IPS-11a (cell line): ENCODE measurements at regions not wholly inside any gene's neighbourhood (a gene's known extent, or its start where the extent isn't known, plus 50 kb on each side); places are given as distances from the start of the nearest gene placed in this dataset.

Source experiments
- H3K4me3 ChIP-seq: one replicate; pipeline ENCODE4 v1.5.1; 2013; ENCODE audit warnings: low read depth, low read length, control low read depth

- no peak overlapping the region for H3K4me3 ChIP-seq
Measured at GRCh38 chr1:87600854-87601253, 272.2 kb downstream of the LMO4 start.

DNA sequence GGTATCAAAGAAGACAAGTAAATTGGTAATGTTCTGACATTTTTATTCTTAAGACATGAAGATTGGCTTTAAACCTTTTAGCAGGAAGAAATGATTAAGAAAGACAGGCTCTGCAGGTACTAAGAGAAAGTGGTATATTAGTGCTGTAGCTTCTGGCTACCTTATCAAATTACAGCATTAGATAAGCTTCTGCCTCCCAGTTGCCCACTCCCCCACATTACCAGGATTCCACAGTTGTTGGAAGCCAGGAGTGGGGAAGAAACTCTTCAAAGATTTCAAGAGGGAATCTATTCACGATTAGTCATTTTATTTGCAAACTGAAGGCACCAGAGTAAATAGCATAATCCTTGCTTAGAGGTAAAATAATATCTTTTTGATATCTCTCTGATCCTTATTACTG is 274.9 kb downstream of the LMO4 start:
- no peak overlapping the region for H3K4me3 ChIP-seq

GRCh38 chr1:87612956-87613355 is 284.3 kb downstream of the LMO4 start:
- no peak overlapping the region for H3K4me3 ChIP-seq

GRCh38 chr1:87615491-87615890 is 286.8 kb downstream of the LMO4 start:
- H3K4me3 ChIP-seq, result no peak overlapping the region

GRCh38 chr1:87615901-87616300 is 287.2 kb downstream of the LMO4 start:
- no peak overlapping the region for H3K4me3 ChIP-seq

- H3K4me3 ChIP-seq, result no peak overlapping the region
Measured at GRCh38 chr1:87620807-87621206, 292.1 kb downstream of the LMO4 start.

DNA sequence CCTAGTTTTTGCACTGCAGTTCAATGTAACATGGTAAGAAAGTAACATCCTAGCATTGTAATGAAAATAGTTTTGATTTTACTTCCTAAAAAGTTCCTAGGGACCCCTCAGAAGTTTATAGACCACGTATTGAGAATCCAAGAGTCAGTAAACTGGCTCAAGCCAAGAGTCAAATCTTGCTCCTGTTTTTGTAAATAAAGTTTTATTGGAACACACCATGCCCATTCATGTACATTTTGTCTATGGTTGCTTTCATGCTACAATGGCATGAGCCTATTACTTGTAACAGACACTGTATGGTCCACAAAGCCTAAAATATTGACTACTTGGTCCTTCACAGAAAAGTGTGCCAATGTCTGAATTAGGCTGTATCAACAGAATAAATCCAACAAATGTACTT is 301.0 kb downstream of the LMO4 start:
- no peak overlapping the region for H3K4me3 ChIP-seq

DNA sequence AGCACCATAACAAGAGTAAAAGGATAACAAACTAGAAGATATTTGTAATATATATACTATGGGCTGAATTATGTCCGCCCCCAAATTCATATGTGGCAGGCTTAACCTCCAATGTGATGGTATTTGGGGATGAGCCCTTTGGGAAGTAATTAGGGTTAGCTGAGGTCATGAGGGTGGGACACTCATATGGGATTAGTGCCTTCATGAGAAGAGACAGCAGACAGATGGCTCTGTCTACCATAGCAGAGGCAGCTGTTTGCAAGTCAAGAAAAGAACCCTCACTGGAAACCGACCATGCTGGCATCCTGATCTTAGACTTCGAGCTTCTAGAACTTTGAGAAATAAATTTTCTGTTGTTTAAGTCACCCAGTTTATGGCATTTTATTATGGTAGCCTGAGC is 303.6 kb downstream of the LMO4 start:
- no peak overlapping the region for H3K4me3 ChIP-seq

DNA sequence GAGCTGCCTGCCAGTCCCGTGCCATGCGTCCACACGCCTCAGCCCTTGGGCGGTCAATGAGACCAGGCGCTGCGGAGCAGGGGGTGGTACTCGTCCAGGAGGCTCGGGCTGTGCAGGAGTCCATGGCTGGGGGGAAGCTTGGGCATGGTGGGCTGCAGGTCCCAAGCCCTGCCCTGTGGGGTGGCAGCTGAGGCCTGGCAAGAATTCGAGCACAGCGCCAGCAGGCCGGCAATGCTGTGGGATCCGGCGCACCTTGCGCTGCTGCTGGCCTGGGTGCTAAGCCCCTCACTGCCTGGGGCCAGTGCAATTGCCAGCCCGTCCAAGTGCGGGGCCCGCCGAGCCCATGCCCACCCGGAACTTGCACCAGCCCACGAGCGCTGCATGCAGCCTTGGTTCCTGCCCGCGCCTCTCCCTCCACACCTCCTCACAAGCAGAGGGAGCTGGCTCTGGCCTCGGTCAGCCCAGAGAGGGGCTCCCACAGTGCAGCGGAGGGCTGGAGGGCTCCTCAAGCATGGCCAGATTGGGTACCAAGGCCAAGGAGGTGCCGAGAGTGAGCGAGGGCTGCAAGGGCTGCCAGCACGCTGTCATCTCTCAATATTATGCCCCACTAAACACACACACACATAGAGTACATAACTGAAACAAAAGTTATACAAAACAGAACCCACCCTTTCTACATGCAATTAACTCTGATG is 307.7 kb downstream of the LMO4 start:
- no peak overlapping the region for H3K4me3 ChIP-seq

DNA sequence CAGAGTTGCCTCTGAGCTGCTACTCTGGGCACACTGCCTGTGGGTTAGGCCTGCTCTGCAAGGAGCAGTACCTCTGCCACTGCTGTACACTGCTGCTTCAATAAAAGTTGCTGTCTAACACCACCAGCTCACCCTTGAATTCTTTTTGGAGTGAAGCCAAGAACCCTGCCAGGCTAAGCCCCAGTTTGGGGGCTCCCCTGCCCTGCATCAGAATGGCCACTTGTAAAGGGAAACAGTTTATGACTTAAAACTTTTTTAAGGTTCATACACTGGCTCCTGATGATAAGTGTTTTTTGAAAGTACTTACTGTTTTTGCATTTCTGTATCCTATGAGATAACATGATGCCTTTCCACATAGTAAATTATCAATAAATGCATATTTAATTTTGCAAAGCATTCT is 310.0 kb downstream of the LMO4 start:
- no peak overlapping the region for H3K4me3 ChIP-seq

DNA sequence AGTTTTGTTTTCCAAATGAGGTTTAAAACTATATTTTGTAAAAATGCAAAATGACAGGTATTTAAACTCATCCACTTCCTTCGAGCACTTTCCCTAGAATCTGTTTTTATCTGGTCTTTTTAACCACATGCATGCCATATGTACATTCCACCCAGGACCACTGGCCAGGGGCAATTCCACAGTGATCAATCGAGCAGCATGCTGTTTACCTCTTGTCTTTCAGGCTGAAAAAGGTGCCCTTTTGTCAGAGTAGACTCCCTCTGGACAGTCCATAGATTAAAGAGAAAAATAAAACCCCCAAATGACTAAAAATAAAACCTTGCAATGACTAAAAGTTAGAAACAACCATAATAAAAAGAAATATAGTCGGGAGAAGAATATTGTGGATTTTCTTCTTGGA is 313.3 kb downstream of the LMO4 start:
- no peak overlapping the region for H3K4me3 ChIP-seq

- no peak overlapping the region for H3K4me3 ChIP-seq
Measured at GRCh38 chr1:87642581-87643221, 314.0 kb downstream of the LMO4 start.

- no peak overlapping the region for H3K4me3 ChIP-seq
Measured at GRCh38 chr1:87644033-87644578, 315.4 kb downstream of the LMO4 start.

GRCh38 chr1:87644579-87645190 is 316.0 kb downstream of the LMO4 start:
- H3K4me3 ChIP-seq, result no peak overlapping the region

DNA sequence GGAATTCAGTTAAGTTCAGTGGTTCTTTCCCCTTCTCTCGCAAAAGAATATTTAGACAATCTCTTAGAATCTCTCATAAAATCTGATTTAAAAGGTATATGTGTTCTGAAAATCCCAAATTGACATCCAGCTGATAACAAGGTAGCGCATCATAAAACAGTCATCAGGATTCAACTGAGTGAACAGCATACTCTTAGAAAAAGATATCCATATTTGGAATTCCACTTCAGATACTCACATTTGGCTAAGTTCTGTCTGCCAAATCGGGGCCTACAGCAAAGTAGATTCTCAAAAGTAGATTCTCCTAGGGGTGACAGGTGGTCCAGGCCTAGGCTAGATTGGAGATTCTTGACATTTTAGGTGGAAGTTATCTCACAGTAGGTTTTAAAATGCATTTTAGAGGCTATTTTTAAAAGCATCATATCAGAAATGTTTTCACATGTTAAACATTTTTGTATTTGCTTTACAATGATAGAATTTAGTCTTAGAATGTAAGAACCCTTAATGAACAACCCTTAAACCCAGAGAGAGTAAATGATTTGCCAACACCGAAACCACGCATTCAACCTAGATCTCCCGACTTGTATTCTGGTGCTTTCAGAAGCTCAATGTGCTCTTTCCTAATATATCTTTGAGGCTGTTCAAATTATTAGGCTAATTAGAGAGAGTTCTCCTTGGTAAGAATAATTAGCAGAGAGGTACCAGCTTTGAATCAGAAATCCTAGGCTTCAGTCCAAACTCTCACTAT is 318.9 kb downstream of the LMO4 start:
- H3K4me3 ChIP-seq, result no peak overlapping the region

DNA sequence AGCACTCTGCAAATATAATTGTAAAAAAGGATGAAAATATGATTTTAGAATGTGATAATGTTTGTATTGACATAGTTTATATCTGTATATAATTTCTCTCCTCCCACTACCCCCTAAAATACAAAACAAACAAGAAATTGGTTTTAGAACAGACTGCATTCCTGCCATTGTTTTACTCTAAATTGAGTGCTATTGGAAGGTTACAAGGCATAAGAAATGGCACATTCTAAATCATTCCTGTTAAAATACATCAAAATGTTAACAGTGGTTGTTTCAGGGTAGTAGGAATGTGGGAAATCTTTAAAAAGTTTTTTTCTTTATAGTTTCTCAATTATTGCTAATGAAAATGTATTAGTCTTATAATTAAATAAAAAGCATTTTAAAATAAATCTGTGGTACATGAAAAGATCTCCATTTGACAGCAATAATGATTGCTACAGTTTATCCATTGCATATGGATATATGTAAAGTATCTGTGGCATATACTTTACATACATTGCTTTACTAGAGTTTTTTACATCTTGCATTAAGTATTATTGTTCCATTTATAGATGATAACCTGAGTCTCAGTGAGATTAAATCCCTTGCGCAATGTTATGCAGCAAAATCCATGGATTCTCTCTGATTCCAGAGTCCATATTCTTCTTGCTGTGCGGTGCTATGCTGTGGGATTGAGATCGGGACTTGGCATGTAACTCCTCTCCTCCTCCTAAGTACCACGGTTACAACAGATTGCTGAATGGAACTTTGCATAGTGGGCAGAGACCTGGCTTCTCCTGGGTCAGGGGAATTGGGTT is 319.8 kb downstream of the LMO4 start:
- no peak overlapping the region for H3K4me3 ChIP-seq

- H3K4me3 ChIP-seq, result no peak overlapping the region
Measured at GRCh38 chr1:87650306-87650705, 321.6 kb downstream of the LMO4 start.

- no peak overlapping the region for H3K4me3 ChIP-seq
Measured at GRCh38 chr1:87652176-87652575, 323.5 kb downstream of the LMO4 start.

DNA sequence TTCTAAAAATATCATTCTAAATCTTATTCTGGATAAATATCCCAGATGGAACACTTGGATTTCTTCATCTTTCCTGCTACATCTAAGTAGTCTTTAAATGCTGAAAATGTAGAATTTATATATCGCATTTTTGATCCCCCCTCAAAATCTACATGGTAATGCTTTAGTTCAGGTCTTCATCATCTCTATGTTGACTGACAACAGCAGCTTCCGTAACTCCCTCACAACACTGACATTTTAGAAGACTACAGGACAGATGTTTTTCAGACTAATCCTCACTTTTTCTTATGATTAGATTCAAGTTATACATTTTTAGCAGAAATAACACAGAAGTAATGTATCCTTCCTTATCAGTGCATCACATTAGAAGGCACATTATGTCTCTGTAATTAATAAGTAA is 336.5 kb downstream of the LMO4 start:
- no peak overlapping the region for H3K4me3 ChIP-seq

DNA sequence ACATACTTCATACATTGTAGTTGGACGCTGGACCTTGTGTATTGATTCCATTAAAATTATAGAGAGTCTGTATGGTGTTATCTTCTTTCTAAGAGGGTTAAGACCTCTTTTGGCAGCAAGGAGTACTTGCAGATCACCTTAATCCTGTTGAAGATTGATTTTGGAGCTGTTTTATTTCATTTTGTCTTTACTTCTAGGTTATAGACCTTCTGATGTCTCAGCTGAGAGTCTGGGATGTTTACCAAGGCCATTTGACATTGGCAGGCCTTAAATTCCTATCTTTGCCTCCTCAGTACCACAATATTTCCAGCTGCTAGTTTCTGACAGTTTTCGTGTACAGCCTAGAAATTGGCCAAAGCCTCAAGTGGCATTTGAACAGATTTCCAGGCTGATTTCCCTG is 338.0 kb downstream of the LMO4 start:
- no peak overlapping the region for H3K4me3 ChIP-seq

- no peak overlapping the region for H3K4me3 ChIP-seq
Measured at GRCh38 chr1:87669674-87670073, 341.0 kb downstream of the LMO4 start.
